Spleen (tissue), 7 donors: ENCODE measurements at regions not wholly inside any gene's neighbourhood (a gene's known extent, or its start where the extent isn't known, plus 50 kb on each side); places are given as distances from the start of the nearest gene placed in this dataset.

Source experiments
- CTCF ChIP-seq, 11 experiments: fragments of 200-600 bp in 7 of 11; fragments of 450-650 bp in 4 of 11; sonication (generic) in 4 of 11; IDR thresholded peaks in 8 of 11; conservative IDR thresholded peaks in 3 of 11; 1 replicate in 7 of 11; 2 replicates in 4 of 11; pipeline versions ENCODE4 v1.4.0 to v1.8.0; 2016 to 2021; ENCODE audit warnings: antibody characterized with exemption in 11 of 11, inconsistent platforms in 4 of 11, mild to moderate bottlenecking in 1 of 11
- POLR2A ChIP-seq, 3 donors: fragments of 450-650 bp; IDR thresholded peaks; one replicate each; pipeline ENCODE4 v1.5.1; 2017; ENCODE audit warnings: antibody characterized with exemption in 3 of 3, mild to moderate bottlenecking in 1 of 3
- POLR2AphosphoS5 ChIP-seq, 3 donors: sonication (generic); formaldehyde crosslinking; IDR thresholded peaks; one replicate each; pipeline ENCODE4 v1.5.1; 2017; ENCODE audit warnings: antibody characterized with exemption in 3 of 3
- donor health status: DM: no; HTN: no; CAD: no; lungs with moderate emphysema.
- donor health status: DM: no; HTN: no; CAD: no.
- donor health status: DM: no; HTN: no; CAD: no.

- TF ChIP-seq CTCF (IDR thresholded peaks at IDR 0.05 in 8 of 11, conservative IDR thresholded peaks at IDR 0.05 in 3 of 11) (no peak), POLR2A (IDR thresholded peaks at IDR 0.05) (no peak), POLR2AphosphoS5 (IDR thresholded peaks at IDR 0.05) (peak in 1 of 3 donors; percentile 19)
Measured at GRCh38 chr1:65049941-65050713, 83.8 kb upstream of the JAK1 start.
